ENCODE measurements at regions not wholly inside any gene's neighbourhood (a gene's known extent, or its start where the extent isn't known, plus 50 kb on each side); places are given as distances from the start of the nearest gene placed in this dataset.

GRCh38 chr2:18455236-18455862, 105.1 kb downstream of the RDH14 start:
- TF ChIP-seq CTCF (IDR thresholded peaks at IDR 0.05) (peak in 1 of 4 experiments; percentile 9), POLR2AphosphoS5 (IDR thresholded peaks at IDR 0.05) (no peak), POLR2A (IDR thresholded peaks at IDR 0.05) (no peak)
